ENCODE measurements at regions not wholly inside any gene's neighbourhood (a gene's known extent, or its start where the extent isn't known, plus 50 kb on each side); places are given as distances from the start of the nearest gene placed in this dataset.
"Not testable (repeated sequence)": the region's sequence is repeated elsewhere in the genome, so short reads cannot be mapped to it uniquely, and the experiment has no call there.

GRCh38 chr11:104704146-104704830 is 194.0 kb downstream of the CASP12 start:
- no peak for DNase-seq

- DNase-seq = peak in 1 of 5 donors; percentile 24
Observed at GRCh38 chr11:104700609-104701008, 197.7 kb downstream of the CASP12 start.

- no peak for DNase-seq
Observed at GRCh38 chr11:104699981-104700380, 198.3 kb downstream of the CASP12 start.

- DNase-seq = no peak
Observed at GRCh38 chr11:104695065-104695463, 203.2 kb downstream of the CASP12 start.

- DNase-seq = no peak
Observed at GRCh38 chr11:104694259-104695064, 203.8 kb downstream of the CASP12 start.

- DNase-seq = no peak
Observed at GRCh38 chr11:104692751-104693150, 205.5 kb downstream of the CASP12 start.

- no peak for DNase-seq
Observed at GRCh38 chr11:104691129-104691528, 207.1 kb downstream of the CASP12 start.

GRCh38 chr11:104690241-104690640 is 208.0 kb downstream of the CASP12 start:
- DNase-seq = no peak

GRCh38 chr11:104688731-104689130 is 209.5 kb downstream of the CASP12 start:
- DNase-seq = no peak

- no peak for DNase-seq
Observed at GRCh38 chr11:104682206-104682605, 216.1 kb downstream of the CASP12 start.

GRCh38 chr11:104679258-104679657 is 219.0 kb downstream of the CASP12 start:
- DNase-seq = no peak

- no peak for DNase-seq
Observed at GRCh38 chr11:104678408-104678807, 219.9 kb downstream of the CASP12 start.

GRCh38 chr11:104677069-104677468 is 221.2 kb downstream of the CASP12 start:
- not testable (repeated sequence) for DNase-seq

- no peak for DNase-seq
Observed at GRCh38 chr11:104672897-104673296, 225.4 kb downstream of the CASP12 start.

GRCh38 chr11:104668797-104669463 is 229.3 kb downstream of the CASP12 start:
- DNase-seq = peak in 1 of 5 donors; percentile 57

GRCh38 chr11:104666624-104667023 is 231.6 kb downstream of the CASP12 start:
- no peak for DNase-seq

- DNase-seq = peak in 1 of 5 donors; percentile 33
Observed at GRCh38 chr11:104665641-104666040, 232.6 kb downstream of the CASP12 start.

GRCh38 chr11:104663190-104664140 is 234.8 kb downstream of the CASP12 start:
- DNase-seq = no peak

- no peak for DNase-seq
Observed at GRCh38 chr11:104661901-104662300, 236.4 kb downstream of the CASP12 start.

GRCh38 chr11:104661471-104661870 is 236.8 kb downstream of the CASP12 start:
- no peak for DNase-seq

GRCh38 chr11:104658177-104658576 is 240.1 kb downstream of the CASP12 start:
- no peak for DNase-seq

- DNase-seq = peak in 1 of 5 donors; percentile 69
Observed at GRCh38 chr11:104657083-104657482, 241.2 kb downstream of the CASP12 start.

Measured in T-helper 1 cell (primary cell).